ENCODE measurements at regions not wholly inside any gene's neighbourhood (a gene's known extent, or its start where the extent isn't known, plus 50 kb on each side); places are given as distances from the start of the nearest gene placed in this dataset.

DNA sequence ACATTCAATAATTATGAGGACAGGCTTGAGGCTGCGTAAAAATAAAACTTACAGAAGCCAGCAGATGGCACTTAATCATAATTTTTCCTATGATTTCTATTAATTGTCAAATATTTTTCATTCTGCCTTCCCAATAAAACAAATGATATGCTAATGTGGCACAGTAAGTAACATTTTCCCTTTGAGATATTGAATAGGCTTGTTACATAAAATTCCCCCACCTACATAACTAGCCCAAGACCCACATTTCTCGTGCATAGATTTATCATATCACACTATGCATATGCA is 55.4 kb upstream of the PTGFRN start:
- Histone ChIP-seq H3K27ac (no peak overlapping the region), H3K4me1 (peaks cover 0 to 19% (median 11%) of the 10 kb centered on the region in 6 donors), H3K9me3 (no peaks in the 10 kb centered on the region), H3K4me3 (no peak overlapping the region), H3K36me3 (no peaks in the 10 kb centered on the region), H3K27me3 (replicated peaks in 1 of 7) (no peaks in the 10 kb centered on the region)
- intact Hi-C loops (cut with DNase I; ENCODE audit: low total_unique reads) = loop anchor here (10.0 kb wide), 1 partner anchor 200 kb away; no protein-coding TSS in a partner anchor
- DNase-seq = no peak
- TF ChIP-seq POLR2A (IDR thresholded peaks at IDR 0.05) = no peak
- TF ChIP-seq, protein P1, sequence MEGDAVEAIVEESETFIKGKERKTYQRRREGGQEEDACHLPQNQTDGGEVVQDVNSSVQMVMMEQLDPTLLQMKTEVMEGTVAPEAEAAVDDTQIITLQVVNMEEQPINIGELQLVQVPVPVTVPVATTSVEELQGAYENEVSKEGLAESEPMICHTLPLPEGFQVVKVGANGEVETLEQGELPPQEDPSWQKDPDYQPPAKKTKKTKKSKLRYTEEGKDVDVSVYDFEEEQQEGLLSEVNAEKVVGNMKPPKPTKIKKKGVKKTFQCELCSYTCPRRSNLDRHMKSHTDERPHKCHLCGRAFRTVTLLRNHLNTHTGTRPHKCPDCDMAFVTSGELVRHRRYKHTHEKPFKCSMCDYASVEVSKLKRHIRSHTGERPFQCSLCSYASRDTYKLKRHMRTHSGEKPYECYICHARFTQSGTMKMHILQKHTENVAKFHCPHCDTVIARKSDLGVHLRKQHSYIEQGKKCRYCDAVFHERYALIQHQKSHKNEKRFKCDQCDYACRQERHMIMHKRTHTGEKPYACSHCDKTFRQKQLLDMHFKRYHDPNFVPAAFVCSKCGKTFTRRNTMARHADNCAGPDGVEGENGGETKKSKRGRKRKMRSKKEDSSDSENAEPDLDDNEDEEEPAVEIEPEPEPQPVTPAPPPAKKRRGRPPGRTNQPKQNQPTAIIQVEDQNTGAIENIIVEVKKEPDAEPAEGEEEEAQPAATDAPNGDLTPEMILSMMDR (IDR thresholded peaks at IDR 0.05 in 8 of 11, conservative IDR thresholded peaks at IDR 0.05 in 3 of 11) = no peak
- TF ChIP-seq POLR2AphosphoS5 (IDR thresholded peaks at IDR 0.05) = no peak
- WGBS, 5 donors = 65 to 81% (median 75%) methylated on average over 2 of the region's 2 CpGs

DNA sequence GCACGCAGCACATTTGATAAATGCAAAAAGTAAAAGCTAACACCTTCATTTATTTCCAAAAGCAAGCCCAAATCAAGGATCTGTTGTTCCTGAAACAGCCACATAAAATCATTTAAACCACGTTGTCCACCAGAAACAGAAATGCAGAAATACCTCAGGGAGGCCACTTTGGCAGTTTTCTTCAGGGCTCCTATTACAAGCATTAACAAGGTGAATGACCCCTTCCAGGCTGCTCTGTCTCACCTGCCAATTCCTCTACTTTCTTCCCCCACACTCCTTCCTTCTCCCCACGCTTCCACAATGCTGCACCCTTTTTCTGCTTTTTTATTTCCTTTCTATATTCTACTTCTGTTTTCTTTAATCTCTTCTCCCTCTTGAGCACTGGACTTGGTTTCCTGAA is 55.0 kb upstream of the PTGFRN start:
- Histone ChIP-seq H3K27me3 (replicated peaks in 1 of 7) (no peaks in the 10 kb centered on the region), H3K4me1 (peaks cover 0 to 19% (median 11%) of the 10 kb centered on the region in 6 donors), H3K4me3 (no peak overlapping the region), H3K27ac (peak overlapping the region in 1 of 8 donors; percentile 1), H3K9me3 (no peaks in the 10 kb centered on the region), H3K36me3 (no peaks in the 10 kb centered on the region)
- TF ChIP-seq, protein P1 (IDR thresholded peaks at IDR 0.05 in 8 of 11, conservative IDR thresholded peaks at IDR 0.05 in 3 of 11) = no peak
- TF ChIP-seq POLR2AphosphoS5 (IDR thresholded peaks at IDR 0.05) (no peak), POLR2A (IDR thresholded peaks at IDR 0.05) (no peak)
- intact Hi-C loops (cut with DNase I; ENCODE audit: low total_unique reads) = loop anchor here (10.0 kb wide), 1 partner anchor 200 kb away; no protein-coding TSS in a partner anchor
- WGBS, 5 donors = 42 to 62% (median 53%) methylated on average over 3 of the region's 3 CpGs
- no peak for DNase-seq

DNA sequence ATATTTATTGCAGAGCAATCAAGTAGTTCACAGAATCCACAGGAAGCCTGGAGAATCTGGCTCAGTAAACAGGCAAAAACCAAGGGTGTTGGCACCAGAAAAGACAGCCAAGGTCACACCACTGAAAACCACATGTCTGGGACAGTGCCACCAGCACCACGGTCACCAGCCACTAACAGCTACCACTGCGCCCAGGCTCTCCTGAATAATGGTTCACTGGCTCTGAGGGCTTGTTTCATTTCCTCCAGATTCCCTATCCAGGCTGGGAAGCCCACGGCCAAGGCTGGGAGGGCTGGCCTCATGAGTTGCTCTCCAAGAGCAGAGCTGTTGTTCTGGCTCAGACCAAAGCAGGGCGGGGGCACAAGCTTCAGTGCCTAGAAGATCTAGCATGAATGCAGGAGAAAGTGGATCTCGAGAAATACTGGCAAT is 54.5 kb upstream of the PTGFRN start:
- intact Hi-C loops (cut with DNase I; ENCODE audit: low total_unique reads) = loop anchor here (10.0 kb wide), 1 partner anchor 200 kb away; no protein-coding TSS in a partner anchor
- Histone ChIP-seq H3K9me3 (no peaks in the 10 kb centered on the region), H3K27me3 (replicated peaks in 1 of 7) (no peaks in the 10 kb centered on the region), H3K27ac (peak overlapping the region in 2 of 8 donors; percentile 1 to 6), H3K4me3 (no peak overlapping the region), H3K36me3 (no peaks in the 10 kb centered on the region), H3K4me1 (peaks cover 0 to 19% (median 11%) of the 10 kb centered on the region in 6 donors)
- DNase-seq = no peak
- 21 to 51% (median 33%) methylated on average over 5 of the region's 5 CpGs for WGBS, 5 donors
- TF ChIP-seq, protein P1 (IDR thresholded peaks at IDR 0.05 in 8 of 11, conservative IDR thresholded peaks at IDR 0.05 in 3 of 11) = no peak
- TF ChIP-seq POLR2A (IDR thresholded peaks at IDR 0.05) = no peak
- TF ChIP-seq POLR2AphosphoS5 (IDR thresholded peaks at IDR 0.05) = peak in 1 of 3 donors; percentile 32

DNA sequence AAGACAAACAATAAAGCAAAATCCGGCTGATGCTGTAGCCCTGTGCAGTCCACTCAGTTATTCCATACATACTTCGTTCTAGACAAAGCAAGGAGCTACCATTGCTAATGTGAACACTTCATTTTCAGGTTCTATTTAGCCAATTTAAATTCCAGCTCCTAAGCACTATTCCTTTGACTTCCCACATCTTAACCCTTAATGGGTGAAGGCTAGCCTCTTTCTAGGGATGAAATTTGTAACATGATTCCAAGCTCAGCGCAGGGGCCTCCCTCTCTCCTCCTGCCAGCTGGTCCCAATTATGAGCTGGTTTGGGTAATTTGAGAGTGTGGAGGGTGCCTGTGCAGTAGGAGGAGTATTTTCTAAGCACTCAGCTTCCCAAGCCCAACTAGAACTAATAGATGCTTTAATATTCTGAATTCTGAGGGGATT is 53.9 kb upstream of the PTGFRN start:
- H3K27ac ChIP-seq = peak overlapping the region in 2 of 8 donors; percentile 1 to 6
- no peak overlapping the region for H3K4me3 ChIP-seq
- peaks cover 0 to 19% (median 11%) of the 10 kb centered on the region in 6 donors for H3K4me1 ChIP-seq
- no peaks in the 10 kb centered on the region for H3K36me3 ChIP-seq
- DNase-seq = no peak
- 77 to 87% (median 83%) methylated on average over 3 of the region's 3 CpGs for WGBS, 5 donors
- TF ChIP-seq POLR2A (IDR thresholded peaks at IDR 0.05) (no peak), POLR2AphosphoS5 (IDR thresholded peaks at IDR 0.05) (no peak)
- TF ChIP-seq, protein P1 (IDR thresholded peaks at IDR 0.05 in 8 of 11, conservative IDR thresholded peaks at IDR 0.05 in 3 of 11) = no peak
- H3K9me3 ChIP-seq = no peaks in the 10 kb centered on the region
- H3K27me3 ChIP-seq (replicated peaks in 1 of 7) = no peaks in the 10 kb centered on the region
- intact Hi-C loops (cut with DNase I; ENCODE audit: low total_unique reads) = loop anchor here (10.0 kb wide), 1 partner anchor 199 kb away; no protein-coding TSS in a partner anchor
